ENCODE measurements at regions not wholly inside any gene's neighbourhood (a gene's known extent, or its start where the extent isn't known, plus 50 kb on each side); places are given as distances from the start of the nearest gene placed in this dataset.

DNA sequence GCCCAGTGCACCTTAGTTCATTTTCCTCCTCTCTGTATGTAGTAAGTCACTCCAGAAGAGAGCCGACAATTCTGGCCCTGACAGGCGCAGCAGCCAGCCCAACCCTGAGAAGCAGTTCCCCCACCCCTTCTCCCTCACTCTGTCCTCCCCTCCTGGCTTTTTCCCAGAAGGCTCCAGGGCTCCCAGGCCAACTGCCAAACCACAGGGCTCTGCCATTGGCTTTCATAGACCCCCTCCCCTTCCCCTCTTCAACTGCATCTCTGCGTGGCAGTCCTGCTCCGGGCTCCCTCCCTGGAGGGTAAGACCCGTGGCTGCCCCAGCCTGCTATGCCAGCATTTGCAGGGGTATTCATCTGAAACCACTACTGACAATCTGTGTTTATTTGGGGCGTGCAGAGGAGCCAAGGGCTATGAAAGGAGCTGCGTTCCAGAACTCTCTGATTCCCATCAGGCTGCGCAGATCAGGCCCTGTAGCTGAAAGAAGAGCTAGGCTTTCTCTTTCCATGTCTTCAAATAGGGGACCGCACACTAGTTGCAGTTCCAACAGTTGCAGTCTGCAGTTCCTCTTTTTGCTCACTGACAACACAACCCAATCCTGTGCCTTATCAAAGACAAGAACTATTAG is 388.6 kb upstream of the TNP1 start:
- no peak for DNase-seq
- TF ChIP-seq, protein P1, sequence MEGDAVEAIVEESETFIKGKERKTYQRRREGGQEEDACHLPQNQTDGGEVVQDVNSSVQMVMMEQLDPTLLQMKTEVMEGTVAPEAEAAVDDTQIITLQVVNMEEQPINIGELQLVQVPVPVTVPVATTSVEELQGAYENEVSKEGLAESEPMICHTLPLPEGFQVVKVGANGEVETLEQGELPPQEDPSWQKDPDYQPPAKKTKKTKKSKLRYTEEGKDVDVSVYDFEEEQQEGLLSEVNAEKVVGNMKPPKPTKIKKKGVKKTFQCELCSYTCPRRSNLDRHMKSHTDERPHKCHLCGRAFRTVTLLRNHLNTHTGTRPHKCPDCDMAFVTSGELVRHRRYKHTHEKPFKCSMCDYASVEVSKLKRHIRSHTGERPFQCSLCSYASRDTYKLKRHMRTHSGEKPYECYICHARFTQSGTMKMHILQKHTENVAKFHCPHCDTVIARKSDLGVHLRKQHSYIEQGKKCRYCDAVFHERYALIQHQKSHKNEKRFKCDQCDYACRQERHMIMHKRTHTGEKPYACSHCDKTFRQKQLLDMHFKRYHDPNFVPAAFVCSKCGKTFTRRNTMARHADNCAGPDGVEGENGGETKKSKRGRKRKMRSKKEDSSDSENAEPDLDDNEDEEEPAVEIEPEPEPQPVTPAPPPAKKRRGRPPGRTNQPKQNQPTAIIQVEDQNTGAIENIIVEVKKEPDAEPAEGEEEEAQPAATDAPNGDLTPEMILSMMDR (IDR thresholded peaks at IDR 0.05; ENCODE audit: low read depth, low read length, missing control alignments), result no peak
- in situ Hi-C loops (cut with HindIII; ENCODE audit: low pct_ligation_motif_present, low sequenced_read_pairs), result no loop called here
- Histone ChIP-seq H3K4me3 (ENCODE audit: low read depth, low read length) (no peak overlapping the region), H3K27ac (no peak overlapping the region), H3K36me3 (replicated peaks) (no peaks in the 10 kb centered on the region), H3K27me3 (replicated peaks) (no peaks in the 10 kb centered on the region)

DNA sequence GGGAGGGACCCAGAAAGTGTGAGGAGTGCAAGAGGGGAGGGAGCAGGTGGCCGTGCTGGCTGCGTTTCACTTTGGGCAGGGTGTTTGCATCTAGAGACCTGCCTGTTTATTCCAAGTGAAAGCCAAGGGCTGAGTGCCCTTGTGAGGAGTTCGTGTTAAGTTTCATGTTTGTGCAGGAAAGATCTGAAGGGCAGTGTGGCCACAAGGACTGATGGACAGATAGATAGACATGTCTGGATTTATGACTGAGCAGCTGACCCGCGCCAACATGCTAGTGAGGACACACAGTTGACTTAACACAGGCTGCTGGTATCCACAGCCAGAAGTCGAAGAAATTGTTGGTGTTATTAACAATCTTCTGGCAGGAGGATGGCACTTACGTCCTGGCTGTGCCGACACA is 387.6 kb upstream of the TNP1 start:
- no peaks in the 10 kb centered on the region for H3K27me3 ChIP-seq (replicated peaks)
- H3K27ac ChIP-seq, result no peak overlapping the region
- no peaks in the 10 kb centered on the region for H3K36me3 ChIP-seq (replicated peaks)
- no peak overlapping the region for H3K4me3 ChIP-seq (ENCODE audit: low read depth, low read length)
- in situ Hi-C loops (cut with HindIII; ENCODE audit: low pct_ligation_motif_present, low sequenced_read_pairs), result no loop called here
- DNase-seq, result no peak
- TF ChIP-seq, protein P1 (IDR thresholded peaks at IDR 0.05; ENCODE audit: low read depth, low read length, missing control alignments), result no peak

DNA sequence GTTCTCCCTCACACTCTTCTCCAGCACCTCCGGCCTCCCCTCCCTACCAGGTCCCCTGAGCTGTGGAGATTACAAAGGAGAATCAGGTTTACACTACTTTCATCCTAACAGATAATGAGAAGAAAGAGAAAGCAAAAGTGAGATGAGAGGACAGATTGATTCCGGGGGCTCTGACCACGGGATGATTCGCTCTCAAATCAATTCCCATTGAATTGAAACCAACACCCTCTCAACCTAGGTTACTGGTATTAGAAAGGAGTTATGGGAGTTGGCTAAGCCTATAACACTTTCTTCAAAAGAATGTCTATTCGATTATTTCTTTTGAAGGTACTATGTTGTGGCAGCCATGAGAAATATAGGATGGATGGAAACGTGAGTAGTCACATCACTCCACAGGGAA is 386.2 kb upstream of the TNP1 start:
- Histone ChIP-seq H3K4me3 (ENCODE audit: low read depth, low read length) (no peak overlapping the region), H3K36me3 (replicated peaks) (no peaks in the 10 kb centered on the region), H3K27ac (no peak overlapping the region), H3K27me3 (replicated peaks) (no peaks in the 10 kb centered on the region)
- in situ Hi-C loops (cut with HindIII; ENCODE audit: low pct_ligation_motif_present, low sequenced_read_pairs), result no loop called here
- no peak for DNase-seq
- TF ChIP-seq, protein P1 (IDR thresholded peaks at IDR 0.05; ENCODE audit: low read depth, low read length, missing control alignments), result no peak

DNA sequence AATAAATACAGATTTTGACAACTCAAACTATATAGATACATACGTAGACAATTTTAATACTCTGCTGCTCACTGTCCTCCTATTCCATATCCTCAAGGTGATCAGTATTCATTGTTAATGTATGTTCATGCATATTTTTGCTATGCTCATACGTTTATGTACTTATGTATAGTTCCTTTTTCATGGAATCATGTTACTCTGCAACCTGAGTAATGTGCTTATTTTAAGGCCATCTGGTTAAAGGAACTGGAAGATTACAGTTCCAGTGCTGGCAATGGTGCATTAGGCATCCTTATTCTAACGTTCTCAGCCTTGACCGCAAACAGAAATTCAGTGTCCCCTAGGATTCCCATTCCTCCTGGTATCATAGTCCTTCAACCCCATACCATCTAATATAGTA is 385.0 kb upstream of the TNP1 start:
- TF ChIP-seq, protein P1 (IDR thresholded peaks at IDR 0.05; ENCODE audit: low read depth, low read length, missing control alignments), result no peak
- in situ Hi-C loops (cut with HindIII; ENCODE audit: low pct_ligation_motif_present, low sequenced_read_pairs), result no loop called here
- H3K27me3 ChIP-seq (replicated peaks), result no peaks in the 10 kb centered on the region

DNA sequence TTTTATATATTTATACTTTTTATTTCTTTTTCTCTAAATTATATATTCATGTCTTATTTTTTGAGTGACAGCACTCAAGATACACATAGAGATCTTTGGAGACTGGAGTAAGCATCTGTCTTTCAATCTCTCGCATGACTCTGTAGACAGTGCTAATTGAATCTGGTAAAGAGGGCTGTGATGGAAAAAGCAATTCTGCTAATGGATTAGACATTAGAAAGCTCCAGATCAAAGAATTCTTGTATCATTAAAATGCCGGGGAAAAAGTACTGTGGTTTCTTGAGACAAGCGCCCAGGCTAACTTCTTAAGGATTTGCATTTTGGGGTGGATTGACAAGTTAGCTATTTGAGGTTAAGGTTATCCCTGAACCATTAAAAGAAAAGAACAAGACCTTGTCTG is 383.1 kb upstream of the TNP1 start:
- in situ Hi-C loops (cut with HindIII; ENCODE audit: low pct_ligation_motif_present, low sequenced_read_pairs), result no loop called here
- no peak overlapping the region for H3K27ac ChIP-seq
- H3K4me3 ChIP-seq (ENCODE audit: low read depth, low read length), result no peak overlapping the region
- TF ChIP-seq, protein P1 (IDR thresholded peaks at IDR 0.05; ENCODE audit: low read depth, low read length, missing control alignments), result no peak
- H3K36me3 ChIP-seq (replicated peaks), result no peaks in the 10 kb centered on the region
- DNase-seq, result no peak
- no peaks in the 10 kb centered on the region for H3K27me3 ChIP-seq (replicated peaks)

More for the DNA sequence above, 385.0 kb upstream of the TNP1 start:
- no peak overlapping the region for H3K27ac ChIP-seq
- no peak for DNase-seq
- H3K36me3 ChIP-seq (replicated peaks), result no peaks in the 10 kb centered on the region
- H3K4me3 ChIP-seq (ENCODE audit: low read depth, low read length), result no peak overlapping the region

DNA sequence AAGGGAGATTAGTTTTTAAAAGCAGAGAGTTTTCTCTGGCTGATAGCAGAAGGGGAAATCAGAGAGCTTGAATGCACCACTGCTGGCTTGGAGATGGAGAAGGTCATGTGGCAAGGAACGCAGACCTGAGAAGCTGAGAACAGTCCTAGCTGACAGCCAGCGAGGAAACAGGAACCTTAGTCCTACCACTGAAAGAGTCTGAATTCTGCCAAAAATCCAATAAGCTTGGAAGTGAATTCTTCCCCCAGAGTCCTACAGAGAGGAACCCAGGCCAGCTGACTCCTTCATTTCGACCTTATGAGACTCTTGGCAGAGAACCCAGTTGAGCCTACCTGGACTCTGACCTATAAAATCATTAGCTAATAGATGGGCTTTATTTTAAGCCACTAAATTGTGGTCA is 371.9 kb upstream of the TNP1 start:
- H3K4me3 ChIP-seq (ENCODE audit: low read depth, low read length), result no peak overlapping the region
- DNase-seq, result no peak
- no peaks in the 10 kb centered on the region for H3K36me3 ChIP-seq (replicated peaks)
- no peaks in the 10 kb centered on the region for H3K27me3 ChIP-seq (replicated peaks)
- H3K27ac ChIP-seq, result peak overlapping the region; percentile 11
- in situ Hi-C loops (cut with HindIII; ENCODE audit: low pct_ligation_motif_present, low sequenced_read_pairs), result no loop called here
- TF ChIP-seq, protein P1 (IDR thresholded peaks at IDR 0.05; ENCODE audit: low read depth, low read length, missing control alignments), result no peak

Measured in brain microvascular endothelial cell (primary cell).